Activated B cell treated with CpG ODN at 0.5 μM for 24 hours (primary cell): ENCODE measurements at regions not wholly inside any gene's neighbourhood (a gene's known extent, or its start where the extent isn't known, plus 50 kb on each side); places are given as distances from the start of the nearest gene placed in this dataset.

Experiments
- ATAC-seq: fragments of 200-7000 bp; cut with Tn5 transposase; one replicate; pipeline ENCODE4 v1.10.0; 2021; ENCODE audit warnings: low read depth, mild to moderate bottlenecking, moderate library complexity
- CTCF ChIA-PET: fragments of 350-600 bp; sonication (Branson Sonifier 250); formaldehyde crosslinking; loops from one replicate; lab custom pipeline; 2021; ENCODE audit warnings: antibody characterized with exemption; lab: Charles Lee
- POLR2A ChIA-PET: fragments of 350-600 bp; sonication (Branson Sonifier 250); formaldehyde crosslinking; loops from one replicate; lab custom pipeline; 2021; ENCODE audit warnings: antibody characterized with exemption; lab: Charles Lee
- DNase-seq: peaks from one replicate; pipeline ENCODE4 v3.0.0; 2022
- H3K27ac Mint-ChIP-seq: one replicate; pipeline ENCODE4 v1.8.0; 2020; ENCODE audit warnings: mixed read lengths
- H3K27me3 Mint-ChIP-seq: one replicate; pipeline ENCODE4 v1.8.0; 2021; ENCODE audit warnings: mixed read lengths
- H3K36me3 Mint-ChIP-seq: one replicate; pipeline ENCODE4 v1.8.0; 2021; ENCODE audit warnings: low read depth, mixed read lengths
- H3K4me1 Mint-ChIP-seq: one replicate; pipeline ENCODE4 v1.8.0; 2021; ENCODE audit warnings: mixed read lengths
- H3K4me3 Mint-ChIP-seq: one replicate; pipeline ENCODE4 v1.8.0; 2020; ENCODE audit warnings: mild to moderate bottlenecking, mixed read lengths
- H3K9me3 Mint-ChIP-seq: one replicate; pipeline ENCODE4 v1.8.0; 2020; ENCODE audit warnings: mixed read lengths
- intact Hi-C: fragments of 100-400 bp; cut with micrococcal nuclease; formaldehyde crosslinking; loops from one replicate; pipeline ENCODE4 v1.15.1; 2024
- TF ChIP-seq, protein P1 (sequence below): fragments of 200-600 bp; IDR thresholded peaks from one replicate; pipeline ENCODE4 v1.8.0; 2022; ENCODE audit warnings: antibody characterized with exemption, mild to moderate bottlenecking

DNA sequence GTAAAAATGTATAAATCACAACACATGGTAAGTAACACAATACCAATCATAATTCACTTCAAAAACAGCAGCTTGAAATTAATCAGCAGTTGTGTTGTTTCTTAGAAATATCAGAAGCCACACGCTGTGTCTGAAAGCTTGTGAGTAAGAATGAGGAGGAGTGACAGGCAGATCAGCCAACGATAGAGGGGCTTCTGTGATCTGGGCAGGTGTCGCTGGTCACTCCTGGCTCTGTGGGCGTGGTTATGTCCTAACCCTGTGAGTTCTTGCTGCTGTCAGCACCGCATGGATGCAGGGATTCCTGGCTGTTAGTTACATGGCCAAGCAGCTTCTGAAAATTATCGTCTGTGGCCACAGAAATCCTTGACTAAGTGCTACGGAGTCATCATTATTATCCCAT is 123.4 kb downstream of the SLC25A47 start:
- H3K4me1 Mint-ChIP-seq: peaks cover 4% of the 10 kb centered on the region
- DNase-seq (no peak), ATAC-seq (no peak)
- no peaks in the 10 kb centered on the region for H3K9me3 Mint-ChIP-seq
- POLR2A ChIA-PET: no interaction called here
- CTCF ChIA-PET: no interaction called here
- H3K27ac Mint-ChIP-seq: no peak overlapping the region
- H3K4me3 Mint-ChIP-seq: no peak overlapping the region
- TF ChIP-seq, protein P1, sequence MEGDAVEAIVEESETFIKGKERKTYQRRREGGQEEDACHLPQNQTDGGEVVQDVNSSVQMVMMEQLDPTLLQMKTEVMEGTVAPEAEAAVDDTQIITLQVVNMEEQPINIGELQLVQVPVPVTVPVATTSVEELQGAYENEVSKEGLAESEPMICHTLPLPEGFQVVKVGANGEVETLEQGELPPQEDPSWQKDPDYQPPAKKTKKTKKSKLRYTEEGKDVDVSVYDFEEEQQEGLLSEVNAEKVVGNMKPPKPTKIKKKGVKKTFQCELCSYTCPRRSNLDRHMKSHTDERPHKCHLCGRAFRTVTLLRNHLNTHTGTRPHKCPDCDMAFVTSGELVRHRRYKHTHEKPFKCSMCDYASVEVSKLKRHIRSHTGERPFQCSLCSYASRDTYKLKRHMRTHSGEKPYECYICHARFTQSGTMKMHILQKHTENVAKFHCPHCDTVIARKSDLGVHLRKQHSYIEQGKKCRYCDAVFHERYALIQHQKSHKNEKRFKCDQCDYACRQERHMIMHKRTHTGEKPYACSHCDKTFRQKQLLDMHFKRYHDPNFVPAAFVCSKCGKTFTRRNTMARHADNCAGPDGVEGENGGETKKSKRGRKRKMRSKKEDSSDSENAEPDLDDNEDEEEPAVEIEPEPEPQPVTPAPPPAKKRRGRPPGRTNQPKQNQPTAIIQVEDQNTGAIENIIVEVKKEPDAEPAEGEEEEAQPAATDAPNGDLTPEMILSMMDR: no peak
- H3K27me3 Mint-ChIP-seq: no peaks in the 10 kb centered on the region
- H3K36me3 Mint-ChIP-seq: no peaks in the 10 kb centered on the region
- intact Hi-C loops: no loop called here

DNA sequence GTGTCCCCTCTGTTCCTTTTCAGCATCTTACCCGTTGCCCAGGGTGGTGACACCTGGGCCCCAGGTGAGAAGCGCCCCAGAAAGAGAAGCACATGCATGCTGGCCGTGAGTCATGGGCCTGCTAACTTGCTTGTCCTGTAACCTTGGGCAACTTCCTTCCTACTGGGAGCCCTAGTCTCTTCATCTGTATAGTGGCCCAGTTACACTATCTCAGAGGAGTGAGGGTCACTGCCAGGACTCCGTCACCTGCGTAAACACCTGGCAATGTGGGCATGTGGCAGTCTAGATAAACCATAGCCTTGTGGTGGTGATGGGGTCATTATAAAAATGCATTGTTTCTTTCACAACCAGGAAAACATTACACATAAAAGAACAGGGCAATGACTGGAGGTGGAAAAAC is 125.2 kb downstream of the SLC25A47 start:
- intact Hi-C loops: no loop called here
- ATAC-seq (no peak), DNase-seq (no peak)
- POLR2A ChIA-PET: no interaction called here
- H3K4me1 Mint-ChIP-seq: peaks cover 4% of the 10 kb centered on the region
- no peak overlapping the region for H3K4me3 Mint-ChIP-seq
- CTCF ChIA-PET: no interaction called here
- no peaks in the 10 kb centered on the region for H3K9me3 Mint-ChIP-seq
- no peaks in the 10 kb centered on the region for H3K27me3 Mint-ChIP-seq
- no peaks in the 10 kb centered on the region for H3K36me3 Mint-ChIP-seq
- TF ChIP-seq, protein P1: no peak
- no peak overlapping the region for H3K27ac Mint-ChIP-seq

DNA sequence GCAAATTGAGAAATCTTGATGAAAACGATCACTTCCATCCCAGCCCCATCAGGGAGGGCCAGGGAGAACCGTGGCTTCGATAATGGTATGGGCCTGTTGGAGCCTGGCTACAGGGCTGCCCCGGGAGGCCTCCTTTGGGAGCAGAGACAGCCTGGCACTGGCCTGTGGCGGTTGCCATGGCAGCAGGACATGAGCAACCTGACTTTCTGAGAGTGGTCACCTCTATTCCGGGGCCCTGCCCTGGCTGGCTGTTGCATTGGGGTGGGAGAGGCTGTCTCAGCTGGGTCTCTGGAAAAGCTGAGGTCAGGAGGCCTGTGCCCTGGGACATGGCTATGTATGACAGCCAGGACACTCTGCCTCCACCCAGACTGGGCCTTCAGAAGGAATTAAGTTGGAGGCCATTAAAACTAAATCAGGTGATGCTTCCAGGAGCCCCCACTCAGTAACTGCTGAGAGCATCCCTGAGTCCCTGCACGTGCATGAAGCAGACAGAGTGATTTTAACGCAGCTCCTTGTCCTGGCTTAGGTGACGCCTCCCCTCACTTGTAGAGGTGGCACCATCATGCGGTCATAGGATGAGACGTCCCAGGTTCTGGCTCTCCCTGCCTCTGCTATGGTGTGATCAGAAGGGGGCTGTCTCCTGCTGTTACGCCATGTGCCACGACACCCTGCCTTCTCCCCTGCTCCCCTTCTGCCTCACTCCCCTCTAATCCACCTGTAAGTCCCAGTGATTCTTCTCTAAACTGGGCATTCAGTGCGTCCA is 126.3 kb downstream of the SLC25A47 start:
- POLR2A ChIA-PET: no interaction called here
- ATAC-seq: no peak

DNA sequence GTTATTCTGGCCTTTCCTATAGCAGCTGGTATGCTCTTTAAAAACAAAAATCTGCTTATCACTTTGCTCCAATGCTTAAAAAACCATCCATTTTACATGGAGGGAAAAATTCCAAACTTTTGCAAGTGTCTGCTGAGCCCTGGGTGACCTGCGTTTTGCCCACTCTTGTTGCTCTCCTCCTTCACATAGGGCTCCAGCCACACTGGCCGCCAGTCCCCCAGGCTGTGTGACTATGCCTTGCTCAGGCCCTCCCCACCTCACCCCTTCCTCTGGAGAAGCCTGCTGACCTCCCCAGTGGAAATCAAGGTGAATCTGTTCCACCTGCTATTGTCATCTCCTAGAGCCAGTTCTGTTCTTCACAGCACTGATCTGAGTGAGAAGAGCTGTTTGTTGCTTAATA is 126.9 kb downstream of the SLC25A47 start:
- POLR2A ChIA-PET: no interaction called here
- no peak overlapping the region for H3K4me3 Mint-ChIP-seq
- no peaks in the 10 kb centered on the region for H3K27me3 Mint-ChIP-seq
- H3K9me3 Mint-ChIP-seq: no peaks in the 10 kb centered on the region
- DNase-seq: no peak
- TF ChIP-seq, protein P1: no peak
- H3K36me3 Mint-ChIP-seq: no peaks in the 10 kb centered on the region
- ATAC-seq: no peak
- H3K4me1 Mint-ChIP-seq: peaks cover 4% of the 10 kb centered on the region
- CTCF ChIA-PET: no interaction called here
- no peak overlapping the region for H3K27ac Mint-ChIP-seq
- intact Hi-C loops: no loop called here

More for the DNA sequence above, 126.3 kb downstream of the SLC25A47 start:
- Mint-ChIP-seq H3K4me3 (no peak overlapping the region), H3K9me3 (no peaks in the 10 kb centered on the region), H3K27me3 (no peaks in the 10 kb centered on the region), H3K27ac (no peak overlapping the region), H3K36me3 (no peaks in the 10 kb centered on the region), H3K4me1 (peaks cover 4% of the 10 kb centered on the region)
- TF ChIP-seq, protein P1: no peak
- CTCF ChIA-PET: no interaction called here
- no peak for DNase-seq
- intact Hi-C loops: no loop called here

DNA sequence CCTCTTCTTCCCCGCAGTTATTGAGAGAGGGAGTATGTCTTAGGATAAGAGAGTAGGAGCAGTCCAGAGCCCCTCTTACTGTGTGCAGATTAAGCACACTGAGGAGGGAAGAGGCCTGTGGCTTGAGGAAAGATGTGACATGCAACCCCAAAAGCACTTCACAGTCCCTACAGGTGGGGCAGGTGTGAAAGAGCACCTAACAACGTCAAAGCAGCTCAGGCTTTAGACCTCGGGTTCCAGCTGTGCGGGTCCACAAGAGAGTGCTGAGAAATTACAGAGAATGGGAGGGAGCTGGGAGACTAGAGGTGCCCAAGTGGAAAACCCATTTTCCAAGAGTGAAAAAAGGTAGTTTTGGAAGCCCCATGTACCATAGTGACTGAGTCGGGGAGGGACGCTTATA is 127.6 kb downstream of the SLC25A47 start:
- Mint-ChIP-seq H3K4me1 (peaks cover 4% of the 10 kb centered on the region), H3K27ac (no peak overlapping the region), H3K4me3 (no peak overlapping the region), H3K27me3 (no peaks in the 10 kb centered on the region), H3K36me3 (no peaks in the 10 kb centered on the region), H3K9me3 (no peaks in the 10 kb centered on the region)
- intact Hi-C loops: no loop called here
- CTCF ChIA-PET: no interaction called here
- TF ChIP-seq, protein P1: no peak
- no peak for ATAC-seq
- POLR2A ChIA-PET: no interaction called here
- no peak for DNase-seq
